Activated gamma-delta T cell treated with Interleukin-2 at 50 U/mL for 16 hours (primary cell): ENCODE measurements at regions not wholly inside any gene's neighbourhood (a gene's known extent, or its start where the extent isn't known, plus 50 kb on each side); places are given as distances from the start of the nearest gene placed in this dataset.

Source experiments
- DNase-seq: peaks from one replicate; pipeline ENCODE4 v3.0.0-alpha.2; 2020

DNA sequence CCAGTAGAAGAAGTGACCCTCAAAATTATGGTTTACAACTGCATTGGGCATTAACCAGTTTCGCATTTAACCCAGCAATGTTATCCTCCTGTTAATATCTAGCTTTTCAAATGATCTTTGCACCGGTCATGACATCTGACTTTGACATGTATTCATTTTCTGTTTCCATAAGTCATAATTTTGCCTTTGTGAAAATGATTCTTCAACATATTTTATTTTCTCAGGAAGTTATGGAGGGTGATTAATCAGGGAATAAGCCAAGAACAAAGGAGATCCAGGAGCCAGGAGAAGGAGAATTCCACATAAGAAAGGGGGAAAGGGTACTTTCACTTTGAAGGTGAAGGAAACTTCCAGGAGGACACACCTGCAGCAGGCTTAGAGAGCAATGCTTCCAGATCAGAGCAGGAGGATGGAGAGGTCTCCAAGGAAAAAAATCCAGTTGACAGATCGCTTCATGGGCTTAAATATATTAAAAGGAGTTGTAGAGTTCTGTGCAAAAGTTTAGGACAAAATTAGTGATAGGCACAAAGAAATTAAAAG lies 92.1 kb upstream of the FAM3C start:
- DNase-seq = no peak

DNA sequence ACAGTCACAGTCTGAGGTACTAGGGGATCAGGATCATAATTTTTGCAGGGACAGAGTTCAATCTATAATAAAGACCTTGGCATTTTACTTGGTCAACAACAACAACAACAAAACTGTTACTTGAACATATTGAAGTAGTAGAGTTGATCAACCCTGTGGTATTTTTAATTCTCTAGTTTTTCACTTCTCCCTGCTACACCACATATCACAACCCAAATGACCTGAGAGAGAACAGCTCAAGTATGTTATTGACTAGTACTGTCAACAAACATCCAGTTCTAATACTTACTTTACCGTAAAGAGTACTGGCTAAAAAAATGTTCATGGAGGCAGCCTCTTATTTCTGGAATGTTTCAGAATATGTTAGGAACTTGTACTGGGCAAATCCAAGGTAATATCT lies 90.5 kb upstream of the FAM3C start:
- no peak for DNase-seq

DNA sequence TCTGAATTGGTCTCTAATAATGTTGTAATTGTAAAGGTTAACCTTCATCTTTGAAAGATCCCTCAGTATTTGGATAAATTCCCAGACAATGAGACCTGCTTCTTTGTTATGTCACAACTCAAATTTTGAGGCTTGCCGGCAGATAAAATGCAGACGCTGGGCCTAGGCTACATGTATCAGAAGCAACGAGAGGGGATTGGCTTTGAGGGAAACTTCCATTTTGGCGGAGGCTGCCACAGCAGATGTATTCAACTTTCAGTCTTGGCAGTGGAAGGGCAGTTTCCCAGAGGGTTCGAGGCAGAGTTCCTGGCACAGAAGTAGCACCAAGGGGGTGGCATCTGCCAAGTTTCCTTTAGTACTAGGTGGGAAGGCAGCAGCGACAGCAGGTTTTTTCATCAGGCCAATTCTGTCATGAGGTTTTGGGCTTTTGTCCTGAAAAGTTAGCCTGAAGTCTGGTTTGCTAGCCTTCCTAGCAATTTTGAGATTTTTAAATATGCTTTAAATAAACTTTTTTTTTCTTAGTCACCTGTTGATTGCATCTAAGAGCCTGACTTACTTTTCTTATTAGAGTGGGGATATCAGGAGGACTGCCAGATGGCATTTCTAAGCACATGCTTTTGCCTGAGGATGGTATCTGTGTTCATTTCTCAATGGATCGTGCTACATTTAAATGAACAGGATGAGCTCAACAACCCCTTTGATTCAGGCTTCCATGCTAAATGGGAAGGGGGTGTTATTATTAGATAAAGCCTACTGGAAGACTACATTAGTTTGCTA lies 89.5 kb upstream of the FAM3C start:
- DNase-seq = no peak

DNA sequence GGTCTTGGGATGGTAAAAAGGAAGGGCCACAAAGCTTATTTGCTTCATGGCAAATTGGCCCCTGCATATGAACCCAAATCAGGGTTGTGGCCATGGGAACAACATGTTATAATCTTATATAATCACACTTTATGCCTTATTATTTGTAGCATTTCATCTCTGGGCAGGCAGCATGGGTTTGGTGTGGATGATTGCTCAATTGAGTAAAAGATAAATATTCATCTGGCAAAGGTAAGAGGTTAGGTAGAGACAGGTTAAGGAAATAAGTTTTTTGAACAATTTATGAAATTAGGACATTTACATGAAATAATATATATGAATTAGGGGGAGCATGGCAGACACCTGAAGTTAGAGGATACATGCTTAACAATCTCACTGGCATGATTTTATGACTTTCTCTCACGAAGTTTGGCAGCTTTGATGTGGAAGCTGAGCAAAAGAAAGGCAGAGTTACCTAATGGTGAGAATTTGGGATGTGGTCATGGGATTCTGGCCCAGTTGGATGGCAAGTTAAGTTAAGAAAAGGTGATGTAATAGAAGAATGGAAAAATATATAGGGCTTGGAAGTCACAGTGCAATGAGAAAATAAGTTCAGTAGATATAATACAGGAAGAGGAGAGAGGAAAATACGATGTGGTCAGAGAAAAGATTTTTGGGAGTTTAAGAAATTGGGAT lies 88.1 kb upstream of the FAM3C start:
- DNase-seq = no peak

DNA sequence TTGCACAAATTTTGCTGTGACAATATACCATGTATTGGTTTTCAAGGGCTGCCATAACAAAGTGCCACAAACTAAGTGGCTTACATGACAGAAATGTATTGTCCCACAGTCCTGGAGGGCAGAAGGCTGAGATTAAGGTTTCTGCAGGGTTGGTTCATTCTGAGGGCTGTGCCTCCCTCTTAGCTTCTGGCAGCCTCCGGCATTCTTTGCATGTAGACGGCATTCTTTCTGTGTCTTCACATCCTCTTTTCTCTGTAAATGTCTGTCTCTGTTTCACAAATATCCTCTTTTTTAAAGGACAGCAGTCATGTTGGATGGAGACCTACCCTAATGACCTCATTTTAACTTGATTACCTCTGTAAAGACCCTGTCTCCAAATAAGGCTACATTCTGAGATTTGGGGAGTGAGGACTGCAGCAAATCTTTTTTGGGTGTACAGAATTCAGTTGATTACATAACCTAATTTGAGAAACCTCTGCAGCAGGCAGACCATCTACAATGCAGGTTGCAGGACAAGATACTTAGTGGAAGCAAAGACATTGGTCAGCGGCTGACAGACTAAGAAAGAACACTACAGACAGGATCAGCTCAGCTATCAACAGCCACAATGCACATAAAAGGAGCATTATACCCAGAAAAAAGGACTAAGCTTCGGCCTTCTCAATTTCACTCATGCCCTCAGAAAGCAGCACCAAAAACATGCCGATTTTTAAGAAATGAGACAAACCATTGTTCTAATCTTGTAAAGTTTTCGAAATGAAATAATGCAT lies 84.6 kb upstream of the FAM3C start:
- no peak for DNase-seq

DNA sequence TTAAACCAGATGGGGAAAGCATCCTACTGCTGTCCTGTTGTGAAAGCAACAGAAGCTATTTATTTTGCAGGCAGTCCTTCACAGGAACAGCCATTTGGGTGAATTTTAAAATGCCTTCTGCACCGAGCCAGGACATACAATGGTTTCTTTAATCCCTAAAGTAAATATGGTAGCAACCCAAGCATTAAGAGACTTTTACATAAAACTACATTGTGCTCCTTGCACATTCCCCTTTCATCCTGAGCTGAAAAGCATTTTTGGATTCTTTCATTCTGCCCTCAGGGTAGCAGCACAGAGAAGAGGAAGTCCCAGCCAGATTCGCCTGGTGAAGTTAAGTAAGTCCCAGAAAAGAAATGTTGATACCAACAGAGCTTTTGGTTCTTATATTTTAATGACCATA lies 84.0 kb upstream of the FAM3C start:
- DNase-seq = no peak

DNA sequence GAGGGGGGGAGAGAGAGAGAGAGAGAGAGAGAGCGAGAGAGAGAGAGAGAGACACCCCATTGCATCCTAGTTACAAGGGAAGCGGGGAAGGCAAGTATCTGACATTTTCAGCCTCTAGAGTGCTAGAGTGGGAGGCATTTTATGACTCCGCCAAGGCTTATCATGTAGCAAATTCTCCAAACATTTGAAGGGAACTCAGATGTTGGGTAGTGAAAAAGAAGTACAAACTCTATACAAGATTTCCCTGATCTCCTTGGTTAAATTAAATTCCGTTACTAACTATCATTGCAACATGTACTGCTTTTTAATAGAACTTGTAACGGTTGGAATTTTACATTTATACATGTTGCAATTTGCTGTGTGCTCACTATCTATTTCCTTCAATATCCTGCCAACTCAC lies 83.4 kb upstream of the FAM3C start:
- no peak for DNase-seq

DNA sequence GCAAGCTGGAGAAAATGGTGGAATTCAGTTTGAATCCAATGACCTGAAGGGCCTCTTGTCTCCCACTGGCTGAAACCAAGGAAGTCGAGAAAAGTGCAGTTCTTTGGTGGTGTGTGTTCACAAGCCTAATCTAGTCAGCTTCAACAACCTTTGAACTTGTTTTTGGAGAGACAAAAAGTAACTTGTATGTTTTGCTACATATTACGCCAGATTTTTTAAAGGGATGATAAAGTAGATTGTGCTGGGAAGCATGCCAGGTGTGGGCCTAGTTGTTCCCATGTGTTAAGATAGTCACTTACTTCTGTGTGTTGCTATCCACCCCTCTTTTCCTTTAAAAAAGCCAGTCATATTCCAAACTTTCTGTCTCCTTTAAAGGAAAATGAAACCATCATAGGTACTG lies 79.7 kb upstream of the FAM3C start:
- DNase-seq = no peak

DNA sequence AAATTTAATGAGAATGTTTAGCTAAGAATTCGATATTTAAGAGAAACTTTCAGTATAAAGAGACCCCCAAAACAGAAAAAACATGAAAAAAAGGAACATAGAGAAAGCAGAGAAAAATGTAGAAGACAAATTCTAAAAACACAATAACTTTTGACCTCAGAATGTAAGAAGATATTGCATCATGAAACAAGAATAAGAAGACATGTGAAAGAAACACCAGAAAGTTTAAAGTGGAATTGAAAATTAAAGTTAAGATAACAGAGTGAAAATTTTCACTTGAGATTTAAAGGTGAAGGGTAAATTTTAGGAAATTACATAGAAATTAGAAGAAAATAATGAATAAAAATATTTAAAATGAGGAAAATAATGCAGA lies 78.2 kb upstream of the FAM3C start:
- no peak for DNase-seq

DNA sequence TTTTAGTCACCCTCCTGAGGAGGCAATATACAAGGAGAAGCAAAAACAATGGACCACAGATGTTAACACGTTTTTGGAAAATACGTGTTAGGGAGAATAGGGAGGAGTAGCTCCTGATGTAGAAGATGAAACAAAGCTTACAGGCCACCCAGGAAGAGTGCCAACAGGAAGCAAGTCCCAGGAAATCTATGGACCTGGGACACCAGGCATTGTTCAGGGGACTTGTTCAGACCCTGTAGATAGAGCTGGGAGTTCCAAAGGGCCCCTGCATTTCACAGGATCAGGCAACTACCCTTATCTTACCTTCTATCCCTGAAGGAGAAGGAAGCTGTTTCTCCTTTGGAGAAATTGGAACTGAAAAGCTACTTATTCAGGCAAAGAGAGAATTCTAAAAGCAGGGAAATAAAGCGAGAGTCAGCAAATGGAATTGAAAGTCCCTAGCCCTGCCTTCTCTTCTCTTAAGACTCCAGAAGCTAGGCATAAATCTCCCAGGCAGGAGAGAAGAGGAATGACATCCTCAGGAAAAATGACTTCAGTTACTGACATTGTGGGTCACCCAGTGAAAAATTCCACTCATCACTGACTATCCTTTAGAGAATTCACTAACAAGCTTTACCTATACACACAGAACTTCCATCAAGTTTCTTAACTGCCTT lies 77.7 kb upstream of the FAM3C start:
- DNase-seq = no peak

DNA sequence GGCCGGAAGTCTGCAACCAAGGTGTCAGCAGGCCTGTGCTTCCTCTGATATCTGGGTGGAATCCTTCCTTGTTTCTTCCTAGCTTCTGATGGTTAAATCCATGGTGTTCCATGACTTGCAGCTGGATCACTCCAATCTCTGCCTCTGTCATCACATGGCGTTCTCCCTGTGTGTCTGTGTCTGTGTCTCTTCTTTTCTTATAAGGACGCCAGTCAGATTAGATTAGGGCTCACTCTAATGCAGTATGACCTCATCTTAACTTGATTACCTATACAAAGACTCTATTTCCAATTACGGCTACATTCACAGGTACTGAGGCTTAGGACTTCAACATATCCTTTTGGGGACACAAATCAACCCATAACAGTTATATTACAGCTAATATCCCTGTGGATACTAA lies 70.3 kb upstream of the FAM3C start:
- DNase-seq = no peak

DNA sequence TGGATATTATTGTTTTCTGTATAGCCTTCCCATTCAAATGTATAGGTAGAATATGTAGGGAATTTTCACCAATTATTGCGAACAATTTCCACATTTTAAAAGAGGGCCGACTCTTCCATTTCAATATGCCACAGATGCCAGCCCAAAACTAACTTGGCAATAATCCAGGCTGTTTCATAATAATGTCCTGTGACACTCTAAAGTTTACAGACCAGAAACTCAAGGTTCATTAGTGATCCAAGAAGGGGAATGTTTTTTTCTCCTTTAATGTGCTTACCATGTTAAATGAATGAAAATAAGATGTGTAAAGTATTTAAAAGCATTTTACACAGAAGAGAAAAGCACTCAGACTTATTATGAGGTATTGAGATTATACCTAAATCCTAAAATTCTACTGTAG lies 63.0 kb upstream of the FAM3C start:
- DNase-seq = no peak

DNA sequence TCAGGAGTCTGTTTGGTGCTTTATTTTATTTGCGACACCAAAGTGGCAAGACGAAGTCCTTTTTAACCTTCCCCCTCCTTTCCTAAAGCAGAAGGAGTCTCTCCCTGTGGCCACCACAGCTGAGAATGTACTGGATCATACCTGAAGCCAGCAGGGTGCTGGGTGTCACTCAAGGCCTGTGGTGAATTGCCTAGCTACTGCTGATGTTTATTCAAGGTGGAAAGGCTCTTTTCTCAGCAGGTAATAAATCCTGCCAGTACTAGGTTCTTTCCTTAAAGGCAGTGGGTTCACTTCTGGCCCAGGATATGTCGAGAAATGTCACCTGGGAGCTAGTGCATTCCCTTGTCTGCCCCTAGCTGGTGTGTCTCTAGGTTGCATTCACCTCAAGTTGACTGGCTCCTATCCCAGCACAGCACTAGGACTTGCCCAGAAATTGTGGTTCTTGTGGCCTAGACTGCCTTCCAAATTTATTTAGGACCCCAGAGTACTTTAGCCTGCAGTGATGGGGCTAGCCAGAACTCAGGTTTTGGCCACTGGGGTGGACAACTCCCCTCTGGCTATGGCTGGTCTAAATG lies 60.8 kb upstream of the FAM3C start:
- DNase-seq = no peak

DNA sequence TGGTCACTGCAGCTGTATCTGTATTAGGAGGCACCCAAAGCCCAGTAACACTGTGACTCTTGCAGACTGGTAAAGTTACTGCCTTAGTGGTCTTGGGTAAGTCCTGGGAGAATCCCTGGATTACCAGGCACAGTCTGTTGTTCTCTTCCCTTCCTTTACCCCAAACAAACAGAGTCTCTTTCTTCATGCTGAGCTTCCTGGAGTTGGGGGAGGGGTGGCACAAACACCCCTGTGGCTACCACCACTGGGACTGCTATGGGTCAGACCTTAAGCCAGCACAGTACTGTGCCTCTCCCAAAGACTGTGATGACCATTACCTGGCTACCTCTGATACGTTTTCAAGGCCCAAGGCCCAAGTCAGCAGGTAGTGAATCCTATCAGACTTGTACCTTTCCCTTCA lies 59.9 kb upstream of the FAM3C start:
- DNase-seq = no peak

DNA sequence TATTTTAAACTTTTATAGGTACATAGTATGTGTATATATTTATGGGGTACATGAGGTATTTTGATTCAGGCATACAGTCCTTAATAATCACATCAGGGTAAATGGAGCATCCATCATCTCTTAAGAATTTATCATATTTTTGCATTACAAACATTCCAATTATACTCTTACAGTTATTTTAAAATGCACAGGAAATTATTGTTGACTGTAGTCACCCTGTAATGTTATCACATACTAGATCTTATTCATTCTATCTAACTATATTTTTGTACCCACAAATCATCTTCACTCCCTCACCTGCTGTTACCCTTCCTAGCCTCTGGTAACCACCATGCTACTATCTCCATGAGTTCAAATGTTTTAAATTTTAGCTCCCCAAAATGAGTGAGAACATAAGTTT lies 56.3 kb upstream of the FAM3C start:
- no peak for DNase-seq

DNA sequence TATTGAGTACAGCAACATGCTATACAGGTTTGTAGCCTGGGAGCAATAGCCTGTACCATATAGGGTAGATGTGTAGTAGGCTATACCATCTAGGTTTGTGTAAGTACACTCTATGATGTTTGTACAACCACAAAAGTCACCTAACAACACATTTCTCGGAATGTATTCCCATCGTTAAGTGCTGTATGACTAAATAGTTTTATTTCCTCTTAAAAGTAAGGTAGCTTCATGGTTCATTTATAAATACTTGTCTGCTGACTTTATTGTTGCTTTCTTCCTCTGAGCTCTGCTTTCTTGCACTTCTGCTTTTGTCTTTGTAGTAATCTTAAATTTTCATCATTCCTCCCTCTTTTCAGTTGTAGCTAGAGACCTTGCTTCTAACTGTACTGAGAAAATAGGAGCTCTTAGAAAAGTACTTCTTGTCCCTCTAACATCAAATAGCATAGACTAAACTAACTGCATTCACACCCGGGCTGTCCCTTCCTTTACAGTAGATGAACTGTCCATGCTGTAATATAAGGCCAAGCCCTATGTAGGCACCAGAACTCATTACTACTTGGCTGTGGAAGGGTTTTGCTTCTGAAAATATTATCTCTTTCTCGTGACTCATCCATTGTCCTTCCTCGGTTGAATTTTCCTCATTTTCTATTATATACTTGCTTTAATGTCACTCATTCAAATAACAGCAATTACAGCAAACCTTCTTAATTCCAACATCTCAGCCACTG lies 55.4 kb upstream of the FAM3C start:
- DNase-seq = no peak

DNA sequence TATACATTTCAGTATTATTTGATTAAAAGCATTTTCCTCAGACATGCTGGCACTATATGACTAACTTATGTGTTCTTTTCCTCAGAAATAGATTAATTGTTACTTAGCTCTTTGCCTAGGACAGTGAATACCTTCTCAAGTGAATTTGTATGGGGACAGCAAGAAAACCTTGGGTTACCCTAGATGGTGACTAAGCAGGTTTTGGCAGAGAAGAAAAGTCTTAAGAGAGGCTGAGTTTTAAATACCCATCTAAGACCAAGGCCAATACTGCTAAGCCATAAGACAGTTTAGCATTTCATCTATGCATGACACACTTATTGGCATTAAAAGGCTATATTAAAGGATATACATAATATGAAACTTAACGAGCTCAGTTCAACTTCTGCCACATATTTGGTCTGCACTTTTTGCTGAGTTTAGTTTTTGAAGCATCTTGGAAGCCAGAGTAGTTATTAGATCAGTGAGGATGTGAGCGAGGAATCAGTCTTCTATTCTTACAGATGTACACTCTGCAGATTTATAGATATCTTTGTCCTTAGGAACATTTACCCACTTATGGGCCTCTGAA lies 54.6 kb upstream of the FAM3C start:
- DNase-seq = no peak

DNA sequence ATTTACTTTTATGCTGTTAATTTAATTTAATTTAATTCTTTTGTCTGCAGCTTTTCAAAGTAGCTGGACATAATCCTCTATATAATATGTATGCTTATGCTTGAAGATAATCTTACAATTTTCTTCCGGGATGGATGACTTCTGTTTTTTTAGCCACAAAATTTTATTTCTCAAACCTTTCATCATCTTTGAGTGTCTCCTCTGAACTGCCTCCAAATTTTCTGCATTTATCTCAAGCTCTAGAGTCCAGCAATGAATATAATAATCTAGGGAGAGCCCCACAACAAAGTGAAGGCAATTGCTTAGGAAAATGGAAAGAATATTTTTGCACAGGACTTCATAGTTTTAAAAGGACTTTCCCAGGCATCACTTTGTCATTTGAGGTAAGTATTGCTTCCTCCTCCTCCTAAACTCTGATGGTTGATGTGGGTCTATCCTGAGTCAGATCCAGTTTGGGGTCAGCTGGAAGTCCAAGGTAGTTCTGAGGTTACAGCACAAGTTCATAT lies 53.7 kb upstream of the FAM3C start:
- DNase-seq = no peak

DNA sequence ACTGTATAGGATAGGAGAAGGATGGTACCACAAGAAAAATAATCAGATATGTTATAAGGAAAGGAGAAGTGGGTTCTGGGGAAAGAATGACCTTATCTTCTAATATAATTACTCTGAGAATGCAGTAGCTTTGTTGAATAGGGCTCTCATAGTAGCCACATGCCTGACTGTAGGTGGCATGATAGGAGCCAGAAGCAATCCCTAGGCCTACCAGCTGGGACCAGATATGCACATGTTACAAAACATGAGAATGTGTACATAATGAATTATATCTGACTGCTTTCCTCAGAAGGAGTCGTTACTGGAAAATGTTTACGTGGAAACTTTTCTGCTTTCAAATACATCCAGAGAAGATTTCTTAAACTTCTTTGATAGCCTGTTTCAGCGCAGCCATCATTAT lies 53.2 kb upstream of the FAM3C start:
- DNase-seq = no peak

DNA sequence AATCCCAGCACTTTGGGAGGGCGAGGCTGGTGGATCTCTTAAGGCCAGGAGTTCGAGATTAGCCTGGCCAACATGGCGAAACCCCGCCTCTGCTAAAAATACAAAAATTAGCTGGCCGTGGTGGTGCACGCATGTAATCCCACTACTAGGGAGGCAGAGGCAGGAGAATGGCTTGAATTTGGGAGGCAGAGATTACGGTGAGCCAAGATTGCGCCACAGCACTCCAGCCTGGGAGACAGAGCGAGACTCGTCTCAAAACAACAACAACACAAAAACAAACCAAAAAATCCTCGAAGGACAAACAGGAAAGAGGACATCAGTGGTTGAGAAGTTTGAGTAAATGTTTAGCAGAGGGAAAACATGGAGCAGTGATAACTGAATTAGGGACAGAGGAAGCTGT lies 52.3 kb upstream of the FAM3C start:
- DNase-seq = no peak

DNA sequence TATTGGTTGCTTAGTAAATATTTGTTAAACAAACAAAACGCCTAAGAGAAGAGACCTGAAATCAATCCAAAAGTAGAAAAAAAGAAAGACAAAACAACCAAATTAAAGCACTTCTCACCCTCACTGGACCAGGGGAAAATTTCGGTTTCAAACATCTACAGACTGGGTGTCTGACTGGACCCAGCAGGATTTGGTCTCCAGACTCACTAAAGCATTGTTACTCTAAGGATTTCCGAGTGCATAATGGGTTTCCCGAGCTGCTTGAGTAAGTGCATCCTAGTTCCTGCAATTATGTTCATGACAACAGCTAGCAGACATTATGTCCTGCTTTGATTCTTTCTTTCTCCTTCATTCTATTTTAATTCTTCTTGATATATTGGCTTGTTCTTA lies 51.8 kb upstream of the FAM3C start:
- no peak for DNase-seq
